ENCODE measurements at regions not wholly inside any gene's neighbourhood (a gene's known extent, or its start where the extent isn't known, plus 50 kb on each side); places are given as distances from the start of the nearest gene placed in this dataset.

DNA sequence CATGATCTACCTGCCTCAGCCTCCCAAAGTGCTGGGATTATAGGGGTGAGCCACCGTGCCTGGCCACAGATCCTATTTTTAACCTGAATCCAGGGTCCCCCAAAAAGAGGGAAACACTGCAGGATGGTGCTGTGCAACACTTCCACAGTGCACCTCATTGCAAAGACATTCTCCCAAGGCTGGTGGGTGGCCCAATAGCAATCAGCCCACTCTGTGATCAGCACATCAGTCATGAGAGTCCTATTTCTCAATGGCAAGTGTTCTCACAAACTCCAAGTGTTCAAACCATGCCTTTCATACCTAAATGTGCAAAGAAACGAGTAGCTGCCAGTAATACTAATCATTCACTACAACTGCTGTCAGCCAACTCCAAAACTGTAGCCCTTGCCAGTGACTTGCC, 612.9 kb downstream of the CCER1 start:
- H3K4me1 ChIP-seq (ENCODE audit: control insufficient read depth, insufficient read depth, low read length), result no peaks in the 10 kb centered on the region
- H3K4me3 ChIP-seq (ENCODE audit: insufficient read depth, low read depth, low read length), result no peak overlapping the region
- H3K36me3 ChIP-seq (ENCODE audit: control insufficient read depth, insufficient read depth, low read length), result no peaks in the 10 kb centered on the region
- no peak overlapping the region for H3K27ac ChIP-seq (ENCODE audit: insufficient read depth, low read depth, low read length, poor library complexity, severe bottlenecking)
- 91 to 92% methylated on average over 2 of the region's 2 CpGs for WGBS, 2 experiments
- H3K9me3 ChIP-seq (ENCODE audit: control insufficient read depth, low read length), result no peaks in the 10 kb centered on the region
- no peaks in the 10 kb centered on the region for H3K27me3 ChIP-seq (ENCODE audit: control insufficient read depth, insufficient read depth, low read length, poor library complexity, severe bottlenecking)

DNA sequence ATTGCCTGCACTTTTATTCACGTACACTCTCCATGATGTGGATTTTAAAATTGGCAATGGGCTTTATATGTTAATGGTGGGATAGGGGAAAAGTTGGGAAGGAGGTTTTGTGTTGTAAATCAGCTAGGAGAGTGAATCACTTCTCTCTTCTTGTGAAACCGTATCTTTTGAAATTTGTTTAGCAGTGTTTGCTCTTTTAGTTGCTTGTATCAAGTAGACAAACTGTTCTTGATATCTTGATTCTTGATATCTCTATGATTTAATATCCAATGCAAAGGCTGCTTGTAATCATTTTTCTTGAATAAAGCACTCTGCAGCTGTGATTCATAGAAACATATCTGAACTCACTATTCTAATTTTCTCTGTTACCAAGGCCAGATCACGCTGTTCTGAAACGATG, 615.1 kb downstream of the CCER1 start:
- Histone ChIP-seq H3K27me3 (ENCODE audit: control insufficient read depth, insufficient read depth, low read length, poor library complexity, severe bottlenecking) (no peaks in the 10 kb centered on the region), H3K4me3 (ENCODE audit: insufficient read depth, low read depth, low read length) (no peak overlapping the region), H3K9me3 (ENCODE audit: control insufficient read depth, low read length) (no peaks in the 10 kb centered on the region), H3K36me3 (ENCODE audit: control insufficient read depth, insufficient read depth, low read length) (no peaks in the 10 kb centered on the region), H3K27ac (ENCODE audit: insufficient read depth, low read depth, low read length, poor library complexity, severe bottlenecking) (no peak overlapping the region), H3K4me1 (ENCODE audit: control insufficient read depth, insufficient read depth, low read length) (no peaks in the 10 kb centered on the region)
- 49 to 53% methylated on average over 3 of the region's 4 CpGs for WGBS, 2 experiments

DNA sequence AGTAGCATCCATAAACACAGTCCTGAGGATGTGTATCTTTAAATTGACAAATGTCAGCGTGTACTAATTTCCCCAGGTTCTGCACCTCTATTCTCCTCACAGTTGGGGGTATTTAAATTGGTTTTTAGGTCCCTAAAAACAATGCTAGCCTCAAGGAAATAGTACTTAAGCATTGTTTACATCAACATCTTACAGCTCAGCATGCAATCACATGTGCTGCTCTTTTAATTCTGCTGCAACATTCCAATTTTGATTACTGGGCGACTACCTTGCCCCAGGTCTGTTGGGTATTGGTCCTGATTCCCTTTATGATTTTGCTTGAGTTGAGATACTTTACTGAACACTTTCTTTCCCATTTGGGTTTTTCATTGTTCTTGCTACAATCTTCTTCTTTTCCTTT, 616.6 kb downstream of the CCER1 start:
- 0 to 15% methylated on average over 1 to 2 of the region's 2 CpGs for WGBS, 2 experiments
- Histone ChIP-seq H3K4me3 (ENCODE audit: insufficient read depth, low read depth, low read length) (no peak overlapping the region), H3K27ac (ENCODE audit: insufficient read depth, low read depth, low read length, poor library complexity, severe bottlenecking) (no peak overlapping the region), H3K36me3 (ENCODE audit: control insufficient read depth, insufficient read depth, low read length) (no peaks in the 10 kb centered on the region), H3K27me3 (ENCODE audit: control insufficient read depth, insufficient read depth, low read length, poor library complexity, severe bottlenecking) (no peaks in the 10 kb centered on the region), H3K9me3 (ENCODE audit: control insufficient read depth, low read length) (no peaks in the 10 kb centered on the region), H3K4me1 (ENCODE audit: control insufficient read depth, insufficient read depth, low read length) (no peaks in the 10 kb centered on the region)

DNA sequence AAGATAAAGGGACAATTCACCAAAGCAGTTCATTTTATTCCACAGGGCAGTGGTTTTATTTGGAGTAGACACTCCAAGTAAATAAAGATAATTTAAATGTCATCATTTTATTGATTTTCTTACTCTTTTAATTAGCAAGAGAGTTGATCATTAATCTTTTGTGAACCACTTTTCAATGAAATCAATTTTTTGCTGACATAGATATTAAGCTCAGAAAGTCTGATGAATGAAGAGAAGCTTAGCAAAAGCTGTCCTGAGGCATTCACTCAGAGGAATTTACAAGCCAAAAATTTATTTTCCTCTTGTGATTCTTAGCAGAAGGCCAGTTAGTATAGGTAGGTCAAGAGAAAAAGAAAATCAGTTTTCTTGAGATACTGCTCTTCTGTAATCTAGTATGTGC, 618.0 kb downstream of the CCER1 start:
- H3K36me3 ChIP-seq (ENCODE audit: control insufficient read depth, insufficient read depth, low read length), result no peaks in the 10 kb centered on the region
- no peak overlapping the region for H3K27ac ChIP-seq (ENCODE audit: insufficient read depth, low read depth, low read length, poor library complexity, severe bottlenecking)
- no peaks in the 10 kb centered on the region for H3K9me3 ChIP-seq (ENCODE audit: control insufficient read depth, low read length)
- no peaks in the 10 kb centered on the region for H3K27me3 ChIP-seq (ENCODE audit: control insufficient read depth, insufficient read depth, low read length, poor library complexity, severe bottlenecking)
- H3K4me3 ChIP-seq (ENCODE audit: insufficient read depth, low read depth, low read length), result no peak overlapping the region
- H3K4me1 ChIP-seq (ENCODE audit: control insufficient read depth, insufficient read depth, low read length), result no peaks in the 10 kb centered on the region

DNA sequence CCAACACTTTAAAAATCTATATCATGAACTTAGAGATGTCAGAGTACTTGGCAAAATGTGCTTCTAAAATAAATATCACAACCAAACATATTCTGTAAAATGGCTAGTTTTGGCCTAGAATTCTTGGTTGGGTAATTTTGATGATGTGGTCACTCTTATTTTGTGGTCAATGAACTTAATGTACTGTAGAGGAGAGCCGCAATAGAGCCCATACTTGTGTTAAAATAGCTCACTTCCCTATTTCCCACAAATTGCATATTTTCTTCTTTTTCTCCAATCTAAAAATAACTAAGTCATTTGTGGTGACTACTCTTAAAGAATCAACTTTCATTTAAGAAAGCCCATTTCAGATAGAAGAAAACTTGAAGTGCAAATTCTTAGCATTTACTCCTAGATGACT, 619.4 kb downstream of the CCER1 start:
- Histone ChIP-seq H3K27me3 (ENCODE audit: control insufficient read depth, insufficient read depth, low read length, poor library complexity, severe bottlenecking) (no peaks in the 10 kb centered on the region), H3K27ac (ENCODE audit: insufficient read depth, low read depth, low read length, poor library complexity, severe bottlenecking) (no peak overlapping the region), H3K9me3 (ENCODE audit: control insufficient read depth, low read length) (no peaks in the 10 kb centered on the region), H3K4me1 (ENCODE audit: control insufficient read depth, insufficient read depth, low read length) (no peaks in the 10 kb centered on the region), H3K4me3 (ENCODE audit: insufficient read depth, low read depth, low read length) (no peak overlapping the region), H3K36me3 (ENCODE audit: control insufficient read depth, insufficient read depth, low read length) (no peaks in the 10 kb centered on the region)
- WGBS, 2 experiments, result 88% methylated on average over 1 of the region's 1 CpG; no CpG with 5 or more reads in 1 of the 2 experiments

DNA sequence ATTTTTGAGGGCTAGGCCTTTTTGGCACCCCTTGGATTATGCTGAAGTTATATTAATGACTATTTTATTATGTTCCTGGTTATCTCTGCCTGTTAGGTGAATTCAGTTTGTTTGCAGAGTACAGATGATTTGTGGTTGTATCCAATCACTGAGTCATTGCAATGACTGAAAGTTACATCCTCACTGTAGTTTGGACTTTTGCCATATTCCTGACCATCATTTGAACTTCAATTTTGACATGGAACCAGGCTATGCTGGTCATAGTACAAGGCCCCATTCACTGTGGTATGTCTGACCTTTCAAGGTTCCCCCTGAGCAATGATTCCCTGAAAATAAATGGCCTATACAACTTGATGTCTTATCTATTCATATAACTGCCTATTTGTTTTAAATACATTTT, 621.0 kb downstream of the CCER1 start:
- Histone ChIP-seq H3K27me3 (ENCODE audit: control insufficient read depth, insufficient read depth, low read length, poor library complexity, severe bottlenecking) (no peaks in the 10 kb centered on the region), H3K36me3 (ENCODE audit: control insufficient read depth, insufficient read depth, low read length) (no peaks in the 10 kb centered on the region), H3K4me1 (ENCODE audit: control insufficient read depth, insufficient read depth, low read length) (no peaks in the 10 kb centered on the region), H3K9me3 (ENCODE audit: control insufficient read depth, low read length) (no peaks in the 10 kb centered on the region), H3K4me3 (ENCODE audit: insufficient read depth, low read depth, low read length) (no peak overlapping the region), H3K27ac (ENCODE audit: insufficient read depth, low read depth, low read length, poor library complexity, severe bottlenecking) (no peak overlapping the region)

DNA sequence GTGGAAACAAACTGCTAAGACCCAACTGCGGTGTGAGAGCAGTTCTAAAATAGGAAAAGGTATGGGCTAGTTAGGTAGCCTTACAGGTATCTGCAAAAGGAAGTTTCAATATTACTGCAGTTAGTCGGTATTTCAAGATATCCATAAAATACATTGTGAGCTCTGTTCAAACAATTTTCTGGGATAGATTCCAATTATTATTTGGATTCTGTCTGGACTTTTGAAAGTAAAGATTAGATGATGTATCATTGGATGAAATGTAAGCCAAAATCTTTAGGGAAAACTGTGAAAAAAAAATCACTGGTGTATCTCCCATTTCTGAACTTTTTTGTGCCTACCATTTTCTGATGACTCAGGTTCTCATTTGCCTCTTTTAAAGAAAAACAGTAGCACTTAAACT, 621.6 kb downstream of the CCER1 start:
- Histone ChIP-seq H3K9me3 (ENCODE audit: control insufficient read depth, low read length) (no peaks in the 10 kb centered on the region), H3K27ac (ENCODE audit: insufficient read depth, low read depth, low read length, poor library complexity, severe bottlenecking) (no peak overlapping the region), H3K4me3 (ENCODE audit: insufficient read depth, low read depth, low read length) (no peak overlapping the region), H3K4me1 (ENCODE audit: control insufficient read depth, insufficient read depth, low read length) (no peaks in the 10 kb centered on the region), H3K27me3 (ENCODE audit: control insufficient read depth, insufficient read depth, low read length, poor library complexity, severe bottlenecking) (no peaks in the 10 kb centered on the region), H3K36me3 (ENCODE audit: control insufficient read depth, insufficient read depth, low read length) (no peaks in the 10 kb centered on the region)
- 93 to 96% methylated on average over 1 to 2 of the region's 2 CpGs for WGBS, 2 experiments

DNA sequence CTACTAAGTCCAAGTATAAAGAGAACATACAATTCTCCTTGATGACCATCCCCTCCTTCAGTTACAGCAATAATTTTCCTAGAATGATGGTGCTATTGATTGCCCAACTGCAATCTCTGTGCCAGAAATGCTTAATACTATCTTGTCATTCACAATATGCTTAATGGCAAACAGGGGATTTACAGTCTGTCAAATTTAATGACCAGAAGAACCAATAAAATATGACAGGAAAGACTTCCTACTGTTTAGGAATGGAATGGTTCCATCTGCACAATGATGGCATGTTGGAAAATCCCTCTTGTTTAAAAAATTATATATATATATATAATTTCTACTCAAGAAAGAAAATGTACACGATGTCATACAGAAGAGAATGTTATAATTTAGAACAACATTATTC, 623.2 kb downstream of the CCER1 start:
- no peak overlapping the region for H3K27ac ChIP-seq (ENCODE audit: insufficient read depth, low read depth, low read length, poor library complexity, severe bottlenecking)
- no peaks in the 10 kb centered on the region for H3K4me1 ChIP-seq (ENCODE audit: control insufficient read depth, insufficient read depth, low read length)
- no peaks in the 10 kb centered on the region for H3K36me3 ChIP-seq (ENCODE audit: control insufficient read depth, insufficient read depth, low read length)
- no CpG with 5 or more reads among the region's 1 CpG for WGBS, 2 experiments
- H3K27me3 ChIP-seq (ENCODE audit: control insufficient read depth, insufficient read depth, low read length, poor library complexity, severe bottlenecking), result no peaks in the 10 kb centered on the region
- H3K4me3 ChIP-seq (ENCODE audit: insufficient read depth, low read depth, low read length), result no peak overlapping the region
- no peaks in the 10 kb centered on the region for H3K9me3 ChIP-seq (ENCODE audit: control insufficient read depth, low read length)

DNA sequence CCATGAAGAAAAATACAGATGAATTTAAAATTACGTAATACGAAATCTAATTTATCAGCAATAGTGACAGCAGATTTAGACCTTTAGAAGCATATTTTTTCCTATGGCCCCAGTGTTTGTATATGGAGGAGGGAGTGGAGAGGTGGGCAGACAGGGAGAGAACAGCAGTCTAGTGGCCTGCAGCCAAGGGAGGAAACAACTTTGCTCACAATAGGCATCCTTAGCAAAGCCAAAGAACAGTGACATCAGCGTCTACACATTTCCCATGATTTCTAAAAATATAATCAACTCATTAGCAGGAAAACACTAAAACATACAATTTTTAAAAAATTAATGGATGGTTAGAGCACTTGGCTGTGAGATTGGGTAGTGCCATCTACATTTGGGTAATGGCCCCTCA, 622.6 kb upstream of the ATP2B1 start:
- H3K4me1 ChIP-seq (ENCODE audit: control insufficient read depth, insufficient read depth, low read length), result no peaks in the 10 kb centered on the region
- no peaks in the 10 kb centered on the region for H3K9me3 ChIP-seq (ENCODE audit: control insufficient read depth, low read length)
- no peaks in the 10 kb centered on the region for H3K27me3 ChIP-seq (ENCODE audit: control insufficient read depth, insufficient read depth, low read length, poor library complexity, severe bottlenecking)
- 93 to 100% methylated on average over 1 to 3 of the region's 3 CpGs for WGBS, 2 experiments
- H3K27ac ChIP-seq (ENCODE audit: insufficient read depth, low read depth, low read length, poor library complexity, severe bottlenecking), result no peak overlapping the region
- H3K36me3 ChIP-seq (ENCODE audit: control insufficient read depth, insufficient read depth, low read length), result no peaks in the 10 kb centered on the region
- H3K4me3 ChIP-seq (ENCODE audit: insufficient read depth, low read depth, low read length), result no peak overlapping the region

DNA sequence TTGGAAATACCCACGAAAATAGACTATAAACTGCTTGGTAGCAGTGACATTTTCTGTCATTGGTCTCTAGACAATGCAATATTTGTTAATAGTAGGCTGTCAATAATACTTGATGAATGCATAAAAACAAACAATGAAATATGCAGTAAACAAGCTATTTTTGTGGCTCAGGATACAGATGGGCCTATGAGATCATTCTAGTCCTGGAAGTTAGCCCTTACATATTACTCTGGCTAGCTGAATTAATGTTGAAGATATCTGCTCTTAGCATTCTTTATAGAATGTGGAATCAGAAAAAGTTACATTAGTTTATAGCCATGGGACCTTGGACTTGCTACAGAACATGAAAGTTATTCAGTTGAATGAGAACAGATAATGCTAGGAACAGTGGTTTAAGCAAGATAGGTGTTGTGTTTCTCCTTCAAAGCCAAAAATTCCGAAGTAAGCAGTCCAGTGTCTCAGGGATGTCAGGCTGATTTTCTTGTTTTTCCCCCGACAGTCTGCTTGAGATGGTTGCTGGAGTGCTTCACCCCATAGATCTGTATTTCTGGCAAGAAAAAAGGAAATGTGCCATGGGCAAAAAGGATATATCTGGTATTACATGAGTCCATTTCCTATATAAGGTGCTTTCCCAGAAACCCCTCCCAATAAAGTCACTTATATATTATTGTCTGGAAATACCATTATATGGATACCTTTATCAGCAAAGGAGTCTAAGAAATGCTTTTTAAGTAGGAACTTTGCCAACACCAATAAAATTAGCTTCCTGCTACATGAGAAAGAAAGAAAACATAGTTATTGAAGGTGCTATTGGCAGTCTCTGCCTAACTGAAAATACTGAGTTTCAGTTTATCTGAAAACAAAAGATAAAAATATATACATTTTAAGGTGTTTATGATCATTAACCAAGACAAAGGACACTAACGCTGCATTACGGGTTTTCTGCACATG, 619.4 kb upstream of the ATP2B1 start:
- no peak overlapping the region for H3K27ac ChIP-seq (ENCODE audit: insufficient read depth, low read depth, low read length, poor library complexity, severe bottlenecking)
- no peaks in the 10 kb centered on the region for H3K9me3 ChIP-seq (ENCODE audit: control insufficient read depth, low read length)
- H3K4me3 ChIP-seq (ENCODE audit: insufficient read depth, low read depth, low read length), result no peak overlapping the region
- H3K27me3 ChIP-seq (ENCODE audit: control insufficient read depth, insufficient read depth, low read length, poor library complexity, severe bottlenecking), result no peaks in the 10 kb centered on the region
- H3K36me3 ChIP-seq (ENCODE audit: control insufficient read depth, insufficient read depth, low read length), result no peaks in the 10 kb centered on the region
- no peaks in the 10 kb centered on the region for H3K4me1 ChIP-seq (ENCODE audit: control insufficient read depth, insufficient read depth, low read length)
- WGBS, 2 experiments, result 81 to 98% methylated on average over 2 to 4 of the region's 5 CpGs
